ENCODE measurements at regions not wholly inside any gene's neighbourhood (a gene's known extent, or its start where the extent isn't known, plus 50 kb on each side); places are given as distances from the start of the nearest gene placed in this dataset.

GRCh38 chr3:104642827-104643226, 723.9 kb upstream of the ALCAM start:
- no peak for DNase-seq (ENCODE audit: extremely low read depth in 1 of 2, low read depth in 1 of 2)

- no peak for DNase-seq (ENCODE audit: extremely low read depth in 1 of 2, low read depth in 1 of 2)
Measured at GRCh38 chr3:104646196-104646595, 720.5 kb upstream of the ALCAM start.

GRCh38 chr3:104648823-104649222, 717.9 kb upstream of the ALCAM start:
- DNase-seq (ENCODE audit: extremely low read depth in 1 of 2, low read depth in 1 of 2), result no peak

GRCh38 chr3:104669083-104669482, 697.6 kb upstream of the ALCAM start:
- DNase-seq (ENCODE audit: extremely low read depth in 1 of 2, low read depth in 1 of 2), result no peak

- no peak for DNase-seq (ENCODE audit: extremely low read depth in 1 of 2, low read depth in 1 of 2)
Measured at GRCh38 chr3:104672331-104672730, 694.4 kb upstream of the ALCAM start.

GRCh38 chr3:104673981-104674380, 692.7 kb upstream of the ALCAM start:
- DNase-seq (ENCODE audit: extremely low read depth in 1 of 2, low read depth in 1 of 2), result no peak

GRCh38 chr3:104676241-104676640, 690.5 kb upstream of the ALCAM start:
- no peak for DNase-seq (ENCODE audit: extremely low read depth in 1 of 2, low read depth in 1 of 2)

- no peak for DNase-seq (ENCODE audit: extremely low read depth in 1 of 2, low read depth in 1 of 2)
Measured at GRCh38 chr3:104677932-104678331, 688.8 kb upstream of the ALCAM start.

- no peak for DNase-seq (ENCODE audit: extremely low read depth in 1 of 2, low read depth in 1 of 2)
Measured at GRCh38 chr3:104685492-104685891, 681.2 kb upstream of the ALCAM start.

GRCh38 chr3:104687362-104687761, 679.3 kb upstream of the ALCAM start:
- DNase-seq (ENCODE audit: extremely low read depth in 1 of 2, low read depth in 1 of 2), result no peak

GRCh38 chr3:104696470-104696869, 670.2 kb upstream of the ALCAM start:
- DNase-seq (ENCODE audit: extremely low read depth in 1 of 2, low read depth in 1 of 2), result no peak

GRCh38 chr3:104711406-104711805, 655.3 kb upstream of the ALCAM start:
- DNase-seq (ENCODE audit: extremely low read depth in 1 of 2, low read depth in 1 of 2), result no peak

GRCh38 chr3:104715972-104716371, 650.7 kb upstream of the ALCAM start:
- no peak for DNase-seq (ENCODE audit: extremely low read depth in 1 of 2, low read depth in 1 of 2)

GRCh38 chr3:104717828-104718196, 648.9 kb upstream of the ALCAM start:
- DNase-seq (ENCODE audit: extremely low read depth in 1 of 2, low read depth in 1 of 2), result no peak

- DNase-seq (ENCODE audit: extremely low read depth in 1 of 2, low read depth in 1 of 2), result no peak
Measured at GRCh38 chr3:104723000-104723399, 643.7 kb upstream of the ALCAM start.

GRCh38 chr3:104731074-104731473, 635.6 kb upstream of the ALCAM start:
- DNase-seq (ENCODE audit: extremely low read depth in 1 of 2, low read depth in 1 of 2), result no peak

GRCh38 chr3:104734627-104735026, 632.1 kb upstream of the ALCAM start:
- DNase-seq (ENCODE audit: extremely low read depth in 1 of 2, low read depth in 1 of 2), result no peak

GRCh38 chr3:104735691-104736090, 631.0 kb upstream of the ALCAM start:
- DNase-seq (ENCODE audit: extremely low read depth in 1 of 2, low read depth in 1 of 2), result no peak

- no peak for DNase-seq (ENCODE audit: extremely low read depth in 1 of 2, low read depth in 1 of 2)
Measured at GRCh38 chr3:104738271-104738670, 628.4 kb upstream of the ALCAM start.

GRCh38 chr3:104740874-104741379, 625.8 kb upstream of the ALCAM start:
- DNase-seq (ENCODE audit: extremely low read depth in 1 of 2, low read depth in 1 of 2), result no peak

- no peak for DNase-seq (ENCODE audit: extremely low read depth in 1 of 2, low read depth in 1 of 2)
Measured at GRCh38 chr3:104742044-104742443, 624.7 kb upstream of the ALCAM start.

- no peak for DNase-seq (ENCODE audit: extremely low read depth in 1 of 2, low read depth in 1 of 2)
Measured at GRCh38 chr3:104745313-104745712, 621.4 kb upstream of the ALCAM start.

- no peak for DNase-seq (ENCODE audit: extremely low read depth in 1 of 2, low read depth in 1 of 2)
Measured at GRCh38 chr3:104746056-104746455, 620.7 kb upstream of the ALCAM start.

GRCh38 chr3:104750581-104750980, 616.1 kb upstream of the ALCAM start:
- no peak for DNase-seq (ENCODE audit: extremely low read depth in 1 of 2, low read depth in 1 of 2)
